ENCODE measurements at regions not wholly inside any gene's neighbourhood (a gene's known extent, or its start where the extent isn't known, plus 50 kb on each side); places are given as distances from the start of the nearest gene placed in this dataset.

- Histone ChIP-seq H3K4me1 (ENCODE audit: control insufficient read depth, extremely low read depth, insufficient read depth, low read length) (no peaks in the 10 kb centered on the region), H3K4me3 (replicated peaks in 1 of 3; ENCODE audit: insufficient read depth in 1 of 3, low read depth in 1 of 3, low read length in 3 of 3) (no peak overlapping the region), H3K4me2 (ENCODE audit: insufficient read depth, low read length) (no peak overlapping the region), H3K79me2 (ENCODE audit: control insufficient read depth, insufficient read depth, low read length) (no peaks in the 10 kb centered on the region), H4K20me1 (replicated peaks; ENCODE audit: control insufficient read depth, extremely low read depth, insufficient read depth, low read length) (no peaks in the 10 kb centered on the region), H3K9me1 (replicated peaks; ENCODE audit: control insufficient read depth, extremely low read depth, insufficient read depth, low read length) (no peaks in the 10 kb centered on the region), H2AFZ (ENCODE audit: low read depth, low read length) (no peak overlapping the region), H3K9ac (replicated peaks; ENCODE audit: extremely low read depth, insufficient read depth, low read length) (no peak overlapping the region), H3K27me3 (ENCODE audit: control insufficient read depth in 2 of 2, insufficient read depth in 2 of 2, low read length in 2 of 2) (peaks cover 8 to 13% of the 10 kb centered on the region in 2 experiments), H3K9me3 (replicated peaks; ENCODE audit: control insufficient read depth, insufficient read depth, low read length) (no peaks in the 10 kb centered on the region), H3K36me3 (ENCODE audit: control insufficient read depth in 2 of 2, extremely low read depth in 1 of 2, insufficient read depth in 2 of 2, low read length in 2 of 2) (no peaks in the 10 kb centered on the region), H3K27ac (ENCODE audit: insufficient read depth, low read depth, low read length) (no peak overlapping the region)
- no peak for DNase-seq (ENCODE audit: low read depth, low spot score)
- intact Hi-C loops (cut with micrococcal nuclease) (no loop called here), dilution Hi-C loops (cut with MboI; ENCODE audit: extremely low pct_ligation_motif_present, low sequenced_read_pairs) (no loop called here)
- ChIA-PET POLR2A (no interaction called here), CTCF (no interaction called here)
- no peak for FAIRE-seq
- BruUV-seq (replicated peaks) = no TSS peak
- TF ChIP-seq EZH2 (IDR thresholded peaks at IDR 0.05; ENCODE audit: borderline replicate concordance, low read depth, low read length, severe bottlenecking) = no peak
- no peak for TF ChIP-seq MAX (IDR thresholded peaks at IDR 0.05; ENCODE audit: insufficient read depth, insufficient read length)
- no peak for TF ChIP-seq FOS (IDR thresholded peaks at IDR 0.05; ENCODE audit: borderline replicate concordance, insufficient read depth, low read length)
- TF ChIP-seq POLR2A (IDR thresholded peaks at IDR 0.05; ENCODE audit: low read depth, low read length) = no peak
- no peak for TF ChIP-seq MYC (IDR thresholded peaks at IDR 0.05; ENCODE audit: low read depth, low read length)
- no peak for TF ChIP-seq JUN (IDR thresholded peaks at IDR 0.05; ENCODE audit: borderline replicate concordance, insufficient read depth, insufficient read length, low read depth)
- no peak for TF ChIP-seq GATA2 (IDR thresholded peaks at IDR 0.05; ENCODE audit: insufficient read depth, insufficient read length, low read depth, low read length)
- TF ChIP-seq POLR2AphosphoS5 (IDR thresholded peaks at IDR 0.05; ENCODE audit: insufficient read depth, low read depth, low read length) = no peak
- no peak for TF ChIP-seq CTCF (IDR thresholded peaks at IDR 0.05; ENCODE audit: extremely low read depth in 1 of 2, insufficient read depth in 1 of 2, low read depth in 1 of 2, low read length in 2 of 2)
These were observed 138.5 kb downstream of the WSCD1 start for GRCh38 chr17:6208608-6209180.
